Activated naive CD4-positive, alpha-beta T cell treated with Interleukin-2 at 50 U/mL for 16 hours (primary cell): ENCODE measurements at regions not wholly inside any gene's neighbourhood (a gene's known extent, or its start where the extent isn't known, plus 50 kb on each side); places are given as distances from the start of the nearest gene placed in this dataset.

Experiments
- DNase-seq: peaks from one replicate; pipeline ENCODE4 v3.0.0-alpha.2; 2020

GRCh38 chr22:48849963-48850657, 977.6 kb downstream of the BRD1 start:
- DNase-seq: no peak

- no peak for DNase-seq
Measured at GRCh38 chr22:48849219-48849912, 978.3 kb downstream of the BRD1 start.

- DNase-seq: no peak
Measured at GRCh38 chr22:48846200-48846599, 981.5 kb downstream of the BRD1 start.

GRCh38 chr22:48845356-48845936, 982.2 kb downstream of the BRD1 start:
- DNase-seq: no peak

- no peak for DNase-seq
Measured at GRCh38 chr22:48844056-48844675, 983.5 kb downstream of the BRD1 start.

- no peak for DNase-seq
Measured at GRCh38 chr22:48843640-48844039, 984.0 kb downstream of the BRD1 start.

GRCh38 chr22:48842976-48843375, 984.7 kb downstream of the BRD1 start:
- DNase-seq: no peak

- no peak for DNase-seq
Measured at GRCh38 chr22:48842583-48842945, 985.1 kb downstream of the BRD1 start.

- DNase-seq: no peak
Measured at GRCh38 chr22:48841881-48842582, 985.6 kb downstream of the BRD1 start.

- DNase-seq: no peak
Measured at GRCh38 chr22:48840112-48840949, 987.3 kb downstream of the BRD1 start.

- DNase-seq: no peak
Measured at GRCh38 chr22:48838846-48839730, 988.6 kb downstream of the BRD1 start.

- no peak for DNase-seq
Measured at GRCh38 chr22:48838376-48838775, 989.3 kb downstream of the BRD1 start.

- DNase-seq: no peak
Measured at GRCh38 chr22:48837341-48837935, 990.2 kb downstream of the BRD1 start.

- DNase-seq: no peak
Measured at GRCh38 chr22:48836673-48837340, 990.9 kb downstream of the BRD1 start.

- no peak for DNase-seq
Measured at GRCh38 chr22:48835857-48836672, 991.6 kb downstream of the BRD1 start.

- DNase-seq: no peak
Measured at GRCh38 chr22:48835364-48835763, 992.3 kb downstream of the BRD1 start.

GRCh38 chr22:48834404-48834803, 993.3 kb downstream of the BRD1 start:
- DNase-seq: no peak

- DNase-seq: peak; percentile 9
Measured at GRCh38 chr22:48832592-48832991, 995.1 kb downstream of the BRD1 start.

- no peak for DNase-seq
Measured at GRCh38 chr22:48829908-48830307, 997.8 kb downstream of the BRD1 start.
